Brain microvascular endothelial cell (primary cell): ENCODE measurements at regions not wholly inside any gene's neighbourhood (a gene's known extent, or its start where the extent isn't known, plus 50 kb on each side); places are given as distances from the start of the nearest gene placed in this dataset.

Experiments used
- DNase-seq: peaks from one replicate; pipeline ENCODE4 v3.0.0-alpha.2; 2020
- H3K27ac ChIP-seq: fragments of 250-450 bp; sonication (Bioruptor Pico); 2 replicates; pipeline ENCODE4 v1.5.1; 2020; ENCODE audit warnings: mild to moderate bottlenecking, moderate library complexity
- H3K27me3 ChIP-seq: fragments of 250-450 bp; sonication (Bioruptor Pico); replicated peaks from 2 replicates; pipeline ENCODE4 v1.5.1; 2020; ENCODE audit warnings: mild to moderate bottlenecking
- H3K36me3 ChIP-seq: fragments of 250-450 bp; sonication (Bioruptor Pico); replicated peaks from 2 replicates; pipeline ENCODE4 v1.5.1; 2020; ENCODE audit warnings: mild to moderate bottlenecking
- H3K4me3 ChIP-seq: 2 replicates; pipeline ENCODE4 v1.5.1; 2011; ENCODE audit warnings: low read depth, mild to moderate bottlenecking, control low read depth, low read length, moderate library complexity
- in situ Hi-C: cut with HindIII; loops from 2 replicates; pipeline ENCODE4 v1.10.0; 2017; ENCODE audit warnings: low sequenced_read_pairs, low pct_ligation_motif_present
- TF ChIP-seq, protein P1 (sequence below): IDR thresholded peaks from 2 replicates; pipeline ENCODE4 v1.5.1; 2011; ENCODE audit warnings: low read depth, mild to moderate bottlenecking, moderate library complexity, low read length, control low read depth, inconsistent platforms; ENCODE audit errors: missing control alignments

DNA sequence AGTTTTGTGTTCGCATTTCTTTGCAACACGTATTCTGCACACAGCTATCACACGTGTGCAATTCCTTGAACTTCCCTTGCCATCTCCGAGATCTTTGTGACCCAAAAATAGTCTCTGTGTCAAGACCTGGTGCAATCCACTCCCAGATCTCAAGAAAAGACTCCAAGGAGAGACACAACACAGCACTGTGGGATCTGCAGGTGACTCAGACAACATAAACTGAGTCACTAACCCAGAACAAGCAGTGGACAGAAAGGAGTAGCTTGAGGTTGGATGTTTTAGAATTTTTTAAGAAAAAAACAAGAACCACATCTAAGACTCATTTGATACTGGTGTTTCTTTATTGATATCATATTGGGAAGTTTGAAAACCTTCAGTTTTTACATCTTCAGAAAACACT, 396.9 kb downstream of the AGTPBP1 start:
- in situ Hi-C loops: no loop called here
- Histone ChIP-seq H3K27ac (no peak overlapping the region), H3K27me3 (no peaks in the 10 kb centered on the region), H3K4me3 (no peak overlapping the region), H3K36me3 (no peaks in the 10 kb centered on the region)
- DNase-seq: no peak
- TF ChIP-seq, protein P1, sequence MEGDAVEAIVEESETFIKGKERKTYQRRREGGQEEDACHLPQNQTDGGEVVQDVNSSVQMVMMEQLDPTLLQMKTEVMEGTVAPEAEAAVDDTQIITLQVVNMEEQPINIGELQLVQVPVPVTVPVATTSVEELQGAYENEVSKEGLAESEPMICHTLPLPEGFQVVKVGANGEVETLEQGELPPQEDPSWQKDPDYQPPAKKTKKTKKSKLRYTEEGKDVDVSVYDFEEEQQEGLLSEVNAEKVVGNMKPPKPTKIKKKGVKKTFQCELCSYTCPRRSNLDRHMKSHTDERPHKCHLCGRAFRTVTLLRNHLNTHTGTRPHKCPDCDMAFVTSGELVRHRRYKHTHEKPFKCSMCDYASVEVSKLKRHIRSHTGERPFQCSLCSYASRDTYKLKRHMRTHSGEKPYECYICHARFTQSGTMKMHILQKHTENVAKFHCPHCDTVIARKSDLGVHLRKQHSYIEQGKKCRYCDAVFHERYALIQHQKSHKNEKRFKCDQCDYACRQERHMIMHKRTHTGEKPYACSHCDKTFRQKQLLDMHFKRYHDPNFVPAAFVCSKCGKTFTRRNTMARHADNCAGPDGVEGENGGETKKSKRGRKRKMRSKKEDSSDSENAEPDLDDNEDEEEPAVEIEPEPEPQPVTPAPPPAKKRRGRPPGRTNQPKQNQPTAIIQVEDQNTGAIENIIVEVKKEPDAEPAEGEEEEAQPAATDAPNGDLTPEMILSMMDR: no peak

DNA sequence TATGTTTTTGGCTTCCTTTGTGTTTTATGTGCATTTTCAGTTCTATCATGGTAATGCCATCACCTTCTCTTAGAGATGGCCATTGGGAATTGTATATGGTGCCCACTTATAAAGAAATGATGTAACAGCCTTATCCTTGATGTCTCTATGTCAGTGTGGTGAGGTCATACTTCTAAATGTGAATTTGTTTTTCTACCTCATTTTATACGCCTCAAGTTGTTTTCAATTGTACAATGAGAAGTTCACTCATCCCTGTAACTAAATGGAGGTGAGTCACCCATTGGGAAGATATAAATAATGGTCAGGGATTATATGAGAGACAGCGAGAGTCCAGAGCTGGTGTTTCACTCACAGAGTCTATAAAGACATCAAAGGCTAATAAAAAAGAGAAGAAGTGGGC, 402.4 kb downstream of the AGTPBP1 start:
- H3K36me3 ChIP-seq: no peaks in the 10 kb centered on the region
- no peaks in the 10 kb centered on the region for H3K27me3 ChIP-seq
- H3K4me3 ChIP-seq: no peak overlapping the region
- in situ Hi-C loops: no loop called here
- H3K27ac ChIP-seq: no peak overlapping the region
- TF ChIP-seq, protein P1: no peak
- DNase-seq: no peak

DNA sequence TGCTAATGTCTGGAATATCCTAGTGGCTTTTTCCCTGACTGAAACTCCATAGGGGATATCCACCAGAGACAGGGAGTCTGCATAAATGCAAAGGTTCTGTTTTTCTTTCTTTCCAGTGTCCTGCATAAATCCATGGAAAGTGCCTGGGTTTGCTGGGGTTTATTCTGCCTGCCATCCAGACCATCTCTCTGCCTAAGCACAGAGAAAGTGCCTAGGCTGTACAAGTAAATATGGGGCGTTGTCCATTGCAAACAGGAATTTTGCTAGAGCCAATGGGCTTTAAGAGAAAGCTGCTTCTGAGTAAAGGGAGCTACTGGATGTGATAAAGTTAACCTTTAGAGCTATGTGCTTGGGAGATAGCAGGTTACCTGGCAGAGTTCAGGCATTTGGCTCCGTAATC, 407.5 kb downstream of the AGTPBP1 start:
- no peak overlapping the region for H3K4me3 ChIP-seq
- no peaks in the 10 kb centered on the region for H3K27me3 ChIP-seq
- DNase-seq: no peak
- no peaks in the 10 kb centered on the region for H3K36me3 ChIP-seq
- in situ Hi-C loops: no loop called here
- TF ChIP-seq, protein P1: no peak
- H3K27ac ChIP-seq: no peak overlapping the region

DNA sequence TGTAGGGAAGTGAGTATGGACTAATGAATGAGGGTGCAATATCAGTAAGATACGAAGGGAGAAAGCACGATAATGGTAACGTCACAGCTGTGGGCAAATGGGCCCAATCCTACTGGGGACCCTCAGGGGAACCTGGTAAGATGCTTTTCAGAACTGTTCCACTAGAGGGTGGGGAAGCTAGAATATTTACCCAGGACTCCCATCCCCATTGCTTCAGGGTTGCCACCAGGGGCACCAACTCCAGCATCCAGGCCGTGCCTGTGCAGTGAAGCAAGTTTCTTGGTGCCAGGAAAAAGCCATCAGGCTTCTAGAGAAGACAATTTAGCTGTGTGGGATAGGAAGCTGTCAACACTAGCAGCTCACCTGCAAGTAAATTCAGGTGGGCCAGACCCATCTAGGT, 409.3 kb downstream of the AGTPBP1 start:
- in situ Hi-C loops: no loop called here
- no peak for DNase-seq
- H3K36me3 ChIP-seq: no peaks in the 10 kb centered on the region
- TF ChIP-seq, protein P1: peak; percentile 36
- H3K27me3 ChIP-seq: no peaks in the 10 kb centered on the region
- no peak overlapping the region for H3K4me3 ChIP-seq
- no peak overlapping the region for H3K27ac ChIP-seq

DNA sequence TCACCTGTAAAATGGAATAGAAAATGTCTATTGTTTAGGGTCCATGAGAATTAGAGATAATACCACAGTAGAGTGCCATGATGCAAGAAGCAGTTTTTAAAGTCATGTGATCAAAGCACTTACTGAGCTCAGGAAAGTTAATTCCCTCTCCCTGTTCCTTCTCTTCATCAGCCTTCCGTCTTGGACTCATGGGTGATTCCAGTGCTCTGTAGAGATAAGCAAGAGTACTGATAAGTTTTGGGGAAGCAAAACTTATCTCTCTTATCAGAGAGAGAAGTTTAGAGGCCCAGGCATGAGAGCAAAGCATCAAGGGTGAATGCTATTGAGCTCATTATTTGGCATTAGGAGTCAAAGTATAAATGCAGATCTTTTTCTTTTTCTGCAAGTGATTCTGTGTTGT, 410.1 kb downstream of the AGTPBP1 start:
- Histone ChIP-seq H3K36me3 (no peaks in the 10 kb centered on the region), H3K27ac (no peak overlapping the region), H3K4me3 (no peak overlapping the region), H3K27me3 (no peaks in the 10 kb centered on the region)
- no peak for DNase-seq
- TF ChIP-seq, protein P1: no peak
- in situ Hi-C loops: no loop called here

DNA sequence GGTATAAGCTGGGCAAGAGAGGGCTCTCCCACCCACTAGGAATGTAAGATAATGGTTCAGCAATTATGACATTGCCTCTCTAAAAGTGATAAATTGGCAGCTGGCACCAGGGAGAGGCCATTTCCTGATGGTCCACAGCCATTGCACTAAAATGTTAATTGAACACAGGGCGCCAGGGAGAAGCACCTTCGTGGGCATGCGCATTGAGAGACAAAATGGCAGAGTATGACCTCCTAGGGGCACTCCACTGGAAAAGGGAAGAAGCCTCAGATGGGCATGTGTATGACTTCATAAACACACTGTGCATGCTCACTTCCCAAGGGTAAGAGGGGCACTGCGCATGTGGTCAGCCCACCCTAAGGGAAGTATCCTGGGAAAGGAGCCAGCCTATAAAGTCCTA, 419.2 kb downstream of the AGTPBP1 start:
- H3K27me3 ChIP-seq: no peaks in the 10 kb centered on the region
- H3K36me3 ChIP-seq: no peaks in the 10 kb centered on the region
- no peak for DNase-seq
- H3K4me3 ChIP-seq: no peak overlapping the region
- no peak overlapping the region for H3K27ac ChIP-seq
- in situ Hi-C loops: no loop called here
- TF ChIP-seq, protein P1: no peak
